GM21390 (cell line): ENCODE measurements at regions not wholly inside any gene's neighbourhood (a gene's known extent, or its start where the extent isn't known, plus 50 kb on each side); places are given as distances from the start of the nearest gene placed in this dataset.

Source experiments
- ATAC-seq: cut with Tn5 transposase; IDR thresholded peaks from one replicate; pipeline ENCODE4 v1.9.1; 2021; ENCODE audit not compliant: unreplicated experiment

GRCh38 chr3:44076221-44076829 lies 165.4 kb upstream of the TOPAZ1 start:
- no peak for ATAC-seq

- ATAC-seq, result no peak
Measured at GRCh38 chr3:44077267-44077666, 164.4 kb upstream of the TOPAZ1 start.

GRCh38 chr3:44078863-44079262 lies 162.8 kb upstream of the TOPAZ1 start:
- ATAC-seq, result no peak

- ATAC-seq, result no peak
Measured at GRCh38 chr3:44079916-44080315, 161.8 kb upstream of the TOPAZ1 start.

- ATAC-seq, result no peak
Measured at GRCh38 chr3:44080474-44081072, 161.1 kb upstream of the TOPAZ1 start.

GRCh38 chr3:44090036-44090435 lies 151.7 kb upstream of the TOPAZ1 start:
- ATAC-seq, result no peak

- no peak for ATAC-seq
Measured at GRCh38 chr3:44092497-44092896, 149.2 kb upstream of the TOPAZ1 start.

- ATAC-seq, result no peak
Measured at GRCh38 chr3:44093531-44093930, 148.2 kb upstream of the TOPAZ1 start.

GRCh38 chr3:44098656-44099415 lies 142.8 kb upstream of the TOPAZ1 start:
- no peak for ATAC-seq

- no peak for ATAC-seq
Measured at GRCh38 chr3:44099566-44100297, 142.0 kb upstream of the TOPAZ1 start.

- no peak for ATAC-seq
Measured at GRCh38 chr3:44100298-44100695, 141.4 kb upstream of the TOPAZ1 start.

- no peak for ATAC-seq
Measured at GRCh38 chr3:44104043-44104442, 137.6 kb upstream of the TOPAZ1 start.

GRCh38 chr3:44104668-44105321 lies 136.9 kb upstream of the TOPAZ1 start:
- peak; percentile 99 for ATAC-seq

GRCh38 chr3:44105571-44105970 lies 136.1 kb upstream of the TOPAZ1 start:
- ATAC-seq, result no peak

GRCh38 chr3:44106756-44107155 lies 134.9 kb upstream of the TOPAZ1 start:
- ATAC-seq, result no peak

GRCh38 chr3:44108481-44108880 lies 133.2 kb upstream of the TOPAZ1 start:
- ATAC-seq, result no peak

- no peak for ATAC-seq
Measured at GRCh38 chr3:44109771-44110361, 131.8 kb upstream of the TOPAZ1 start.

GRCh38 chr3:44110648-44111047 lies 131.0 kb upstream of the TOPAZ1 start:
- ATAC-seq, result no peak

- ATAC-seq, result no peak
Measured at GRCh38 chr3:44111482-44111881, 130.2 kb upstream of the TOPAZ1 start.

- no peak for ATAC-seq
Measured at GRCh38 chr3:44114142-44114541, 127.5 kb upstream of the TOPAZ1 start.

- ATAC-seq, result no peak
Measured at GRCh38 chr3:44117239-44117638, 124.4 kb upstream of the TOPAZ1 start.
